Stimulated activated CD4-positive, alpha-beta T cell treated with anti-CD3 and anti-CD28 coated beads, Interleukin-12 subunit alpha, Interleukin-12 subunit beta, amount 100 ng/mL, for 48 hours (primary cell): ENCODE measurements at regions not wholly inside any gene's neighbourhood (a gene's known extent, or its start where the extent isn't known, plus 50 kb on each side); places are given as distances from the start of the nearest gene placed in this dataset.
"Not testable (repeated sequence)": the region's sequence is repeated elsewhere in the genome, so short reads cannot be mapped to it uniquely, and the experiment has no call there.

Source experiments
- DNase-seq, 3 donors: peaks; one replicate each; pipeline ENCODE4 v3.0.0-alpha.2; 2020; ENCODE audit warnings: low read depth in 2 of 3, low spot score in 1 of 3

DNA sequence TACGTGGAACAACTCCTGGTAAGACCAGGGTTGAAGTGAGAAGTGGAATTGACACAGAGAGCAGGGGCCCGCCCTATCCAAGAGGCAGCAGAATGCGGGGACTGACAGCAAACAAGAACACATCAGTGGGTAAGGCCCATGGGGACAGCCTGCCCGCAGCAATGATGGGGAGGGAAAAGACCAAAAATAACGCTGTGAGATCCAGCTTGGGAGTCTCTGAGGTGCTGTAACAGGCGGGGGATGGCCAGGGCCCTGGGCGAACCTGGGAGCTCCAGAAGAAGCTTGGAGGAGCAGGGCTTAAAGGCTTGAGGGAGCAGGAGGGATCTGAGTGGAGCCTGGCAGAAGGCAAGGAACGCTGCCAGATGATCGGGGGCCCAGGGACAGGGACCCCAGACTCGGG, 173.4 kb downstream of the TMEM200C start:
- DNase-seq = no peak

DNA sequence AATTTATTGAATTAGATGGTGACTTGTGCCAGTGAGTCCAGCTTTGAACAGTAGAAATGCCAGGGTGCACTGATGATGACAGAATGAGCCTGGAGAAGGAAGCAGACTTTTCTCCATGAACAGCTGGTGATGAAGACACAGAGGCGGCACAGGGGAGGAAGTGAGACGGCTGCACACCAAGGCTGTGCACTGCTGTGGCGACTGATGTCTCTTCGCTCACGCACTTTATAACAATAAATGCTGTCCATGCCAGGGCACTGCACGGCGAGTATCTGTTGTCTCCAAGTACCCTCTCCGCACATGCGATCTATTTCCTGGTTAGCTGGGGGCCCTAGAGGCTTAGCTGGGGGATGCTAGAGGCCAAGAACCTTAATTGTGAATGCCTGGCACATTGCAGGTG, 175.2 kb downstream of the TMEM200C start:
- DNase-seq = no peak

DNA sequence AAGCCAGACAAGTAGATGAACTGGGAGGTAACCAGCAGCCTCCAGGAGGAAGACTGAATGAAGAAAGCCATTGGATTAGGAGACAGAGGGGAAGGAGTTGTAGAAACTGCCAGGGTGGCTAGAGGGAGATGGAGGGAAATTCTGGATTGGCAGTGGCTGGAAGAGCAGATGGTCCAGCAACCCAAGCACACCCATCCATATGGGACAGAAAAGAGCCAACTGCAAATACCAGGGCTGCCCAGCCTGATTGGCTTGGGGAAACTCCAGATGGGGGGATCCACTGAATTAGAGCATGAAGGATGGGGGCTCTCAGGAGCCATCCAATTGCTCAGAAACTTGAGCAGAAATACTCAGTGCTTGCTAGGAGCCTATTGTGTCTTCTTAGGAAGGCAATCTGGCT, 173.5 kb upstream of the EPB41L3 start:
- DNase-seq = no peak

DNA sequence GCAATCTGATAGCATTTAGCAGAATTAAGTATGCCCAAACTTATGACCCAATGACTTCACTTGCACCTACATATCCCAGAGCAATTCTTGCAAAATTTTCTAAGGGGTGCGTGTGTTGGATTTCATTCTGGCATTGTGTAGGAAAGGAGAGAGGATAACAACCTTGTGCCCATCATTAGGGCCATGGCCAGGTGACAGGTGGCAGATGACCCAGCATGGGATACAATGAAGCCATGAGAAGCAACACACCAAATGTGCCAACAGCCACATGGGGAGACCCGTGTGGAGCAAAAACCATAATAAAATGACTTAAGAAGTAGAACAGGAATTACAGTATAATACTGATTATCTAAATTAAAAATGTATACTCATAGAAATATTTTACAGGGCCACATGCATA, 166.9 kb upstream of the EPB41L3 start:
- no peak for DNase-seq

DNA sequence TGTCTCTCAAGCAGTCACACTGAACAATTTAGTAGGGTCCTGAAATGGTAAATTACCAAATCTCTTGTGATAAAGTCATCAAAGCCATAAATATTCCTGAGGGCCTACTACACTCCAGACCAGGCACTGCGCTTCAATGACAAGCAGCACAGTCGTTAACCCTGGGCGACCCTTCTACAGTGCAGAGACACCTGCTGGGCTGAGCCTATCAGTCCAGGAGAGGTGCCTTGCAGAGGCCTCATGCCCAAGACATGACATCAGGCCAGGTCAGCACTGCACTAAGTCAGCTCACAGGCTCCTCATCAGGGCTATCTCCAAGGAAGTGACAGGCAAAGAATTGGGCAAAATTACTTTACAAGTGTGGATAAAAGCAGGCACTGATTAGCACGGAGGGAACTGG, 166.4 kb upstream of the EPB41L3 start:
- no peak for DNase-seq

DNA sequence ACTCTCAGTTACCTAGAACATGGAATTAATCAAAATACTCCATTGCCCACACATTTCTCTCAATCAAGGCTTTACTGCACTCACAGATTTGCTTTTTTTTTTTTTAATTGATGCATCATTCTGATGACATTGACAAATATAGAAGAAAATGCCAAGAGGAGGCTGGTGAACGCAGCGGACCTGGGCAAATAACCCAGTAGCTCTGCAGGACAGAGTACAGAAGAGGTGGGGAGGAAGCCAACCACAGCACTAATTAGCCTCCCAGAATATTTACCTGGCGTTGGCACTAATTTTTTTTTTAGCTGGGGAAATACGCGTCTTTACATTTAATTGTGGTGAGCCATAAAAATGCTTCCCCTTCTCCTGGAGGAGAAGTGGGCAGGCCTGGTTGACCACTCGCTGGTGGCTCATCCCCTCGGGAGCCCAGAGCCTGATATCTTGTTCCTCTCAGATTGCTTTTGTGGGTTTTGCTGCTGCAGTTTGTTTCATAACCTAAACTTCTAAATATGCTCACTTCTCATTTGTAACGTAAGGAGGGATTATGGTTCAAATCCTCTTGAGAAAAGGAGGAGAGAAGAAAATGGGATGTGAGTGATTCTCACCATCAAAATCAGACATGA, 165.8 kb upstream of the EPB41L3 start:
- no peak for DNase-seq

DNA sequence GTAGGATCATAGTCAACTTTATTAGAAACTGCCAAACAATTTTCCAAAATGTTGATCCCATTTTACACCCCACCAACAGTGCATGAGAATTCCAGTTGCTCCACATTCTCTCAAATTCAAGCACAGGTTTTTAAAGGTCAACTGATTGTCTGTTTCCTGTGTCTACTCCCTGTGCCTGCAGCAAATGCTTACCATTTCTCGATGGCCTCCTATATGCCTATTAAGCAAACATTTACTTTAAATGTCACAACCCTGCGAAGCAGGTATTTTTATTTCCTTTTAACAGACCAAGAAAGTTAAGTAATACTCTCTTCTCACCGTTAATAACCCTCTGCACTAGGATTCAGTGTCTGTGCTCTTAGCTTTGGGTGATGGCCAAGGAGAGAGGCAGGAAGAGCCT, 163.8 kb upstream of the EPB41L3 start:
- DNase-seq = no peak

DNA sequence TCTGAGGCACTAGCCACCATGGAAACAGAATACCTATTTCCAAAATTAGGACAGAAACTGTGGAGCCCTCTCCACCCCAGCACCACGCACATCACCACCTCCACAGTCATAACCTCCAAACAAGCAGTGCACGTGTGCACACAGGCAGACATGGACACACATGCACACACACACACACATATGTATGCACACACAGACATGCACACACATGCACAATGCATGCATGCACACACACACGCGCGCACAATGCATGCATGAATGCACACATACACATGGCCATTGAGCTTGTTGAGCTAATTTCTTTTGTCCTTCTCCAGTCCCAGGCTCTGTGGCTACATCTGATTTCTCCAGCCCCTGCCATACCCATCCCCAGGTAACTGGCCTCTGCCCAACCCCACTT, 161.6 kb upstream of the EPB41L3 start:
- DNase-seq = no peak

DNA sequence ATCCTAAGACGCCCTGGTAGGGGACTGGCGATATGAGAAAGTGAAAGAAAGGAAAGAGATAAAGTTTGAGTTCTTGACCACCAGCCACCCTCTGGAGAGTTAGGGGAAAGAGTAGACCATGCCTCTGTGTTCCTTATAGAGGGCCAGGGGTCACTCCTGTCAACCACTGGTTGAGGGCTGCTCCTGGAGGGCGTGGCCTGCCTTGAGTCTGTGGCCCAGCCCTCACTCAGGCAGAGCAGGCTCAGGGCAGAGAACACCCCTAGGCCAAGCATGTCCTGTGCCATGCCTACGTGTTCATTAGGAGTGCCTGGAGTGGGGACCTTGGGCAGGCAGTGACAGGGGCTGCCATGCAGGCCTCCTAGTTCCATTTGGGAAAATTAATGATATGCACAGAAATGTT, 161.1 kb upstream of the EPB41L3 start:
- no peak for DNase-seq

DNA sequence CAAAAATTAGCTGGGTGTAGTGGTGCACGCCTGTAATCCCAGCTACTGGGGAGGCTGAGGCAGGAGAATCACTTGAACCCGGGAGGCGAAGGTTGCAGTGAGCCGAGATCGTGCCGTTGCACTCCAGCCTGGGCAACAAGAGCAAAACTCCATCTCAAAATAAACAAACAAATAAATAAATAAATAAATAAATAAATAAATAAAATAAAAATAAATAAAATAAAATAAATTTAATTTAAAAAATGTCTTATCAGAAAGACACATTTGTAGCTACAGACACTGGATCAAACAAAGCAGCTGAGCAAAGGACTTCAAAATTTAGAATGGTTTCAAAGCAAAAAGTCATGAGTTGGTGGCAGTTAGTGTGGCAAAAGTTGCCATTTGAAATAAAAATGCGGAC, 158.2 kb upstream of the EPB41L3 start:
- not testable (repeated sequence) for DNase-seq

DNA sequence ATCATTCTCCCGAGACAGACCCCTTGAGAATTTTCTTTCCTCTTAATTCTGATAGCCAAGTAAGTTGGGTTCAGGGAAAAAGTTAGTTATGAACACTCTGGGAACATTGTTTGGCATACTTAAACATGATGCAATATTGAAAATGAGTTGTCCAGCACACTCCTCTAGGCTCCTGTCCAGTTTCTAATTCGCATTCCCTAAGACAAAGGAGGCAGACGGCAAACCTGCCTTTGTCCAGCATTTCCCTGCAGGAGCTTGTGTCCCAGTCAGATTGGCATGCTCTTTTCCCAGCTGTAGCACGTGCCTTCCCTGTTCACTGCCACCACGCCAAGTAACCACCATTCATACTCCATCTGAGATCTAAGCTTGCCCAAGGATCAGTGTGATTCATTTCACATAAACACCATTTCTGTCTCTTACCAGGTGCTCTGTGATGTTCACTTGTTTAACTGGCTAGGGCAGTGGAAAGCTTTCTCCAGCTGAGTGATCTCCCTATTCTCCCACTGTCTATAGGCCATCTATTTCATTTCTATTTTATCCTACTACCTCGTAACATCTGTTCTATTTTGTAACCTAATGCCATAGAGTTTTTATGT, 150.0 kb upstream of the EPB41L3 start:
- no peak for DNase-seq

DNA sequence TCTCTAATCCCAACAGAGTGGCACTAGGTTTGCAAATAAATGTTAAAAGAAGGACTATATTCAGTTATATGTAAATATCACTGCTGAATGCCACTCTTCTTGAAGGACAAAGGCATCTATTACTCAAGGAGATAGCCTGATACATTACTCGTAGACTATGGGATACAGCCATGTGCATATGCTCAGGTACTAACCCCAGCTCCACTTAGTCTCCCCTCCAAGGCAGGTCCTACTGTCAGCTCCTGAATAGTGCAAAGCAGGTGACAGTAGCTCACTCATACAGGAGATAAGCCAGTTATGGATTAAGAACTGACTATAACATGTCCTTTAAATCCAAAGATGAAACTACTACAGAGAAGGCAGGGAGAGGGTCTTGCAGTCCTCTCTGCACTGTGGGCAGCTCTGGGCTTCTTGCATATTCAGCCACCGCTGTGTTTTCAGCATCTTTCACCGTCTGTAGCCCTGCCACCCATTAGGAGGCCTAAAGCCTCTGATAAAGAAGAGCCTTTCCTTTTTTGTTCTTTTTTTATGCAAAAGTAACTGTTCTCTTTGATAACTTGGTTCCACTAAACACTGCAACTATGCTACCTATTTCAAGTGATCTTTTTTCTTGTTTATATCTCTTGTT, 135.1 kb upstream of the EPB41L3 start:
- no peak for DNase-seq

DNA sequence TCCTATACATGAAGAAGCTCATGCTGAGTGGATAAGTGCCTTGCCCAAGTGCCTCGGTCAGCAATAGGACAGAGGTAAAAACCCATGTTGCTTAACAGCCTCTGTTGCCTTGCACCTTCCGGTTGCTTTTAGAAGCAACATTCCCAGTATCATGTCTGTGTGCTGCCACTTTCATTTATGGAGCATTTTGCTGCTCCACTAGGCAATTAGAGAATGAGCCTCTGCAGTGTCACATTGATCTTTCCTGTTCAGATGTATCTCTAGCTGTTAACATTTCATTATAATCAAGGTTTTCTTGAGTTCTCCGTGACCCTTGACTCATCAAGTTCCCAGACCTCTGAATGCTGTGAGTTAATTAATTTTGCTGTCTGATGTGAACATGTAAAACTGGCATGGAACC, 134.5 kb upstream of the EPB41L3 start:
- DNase-seq = no peak

DNA sequence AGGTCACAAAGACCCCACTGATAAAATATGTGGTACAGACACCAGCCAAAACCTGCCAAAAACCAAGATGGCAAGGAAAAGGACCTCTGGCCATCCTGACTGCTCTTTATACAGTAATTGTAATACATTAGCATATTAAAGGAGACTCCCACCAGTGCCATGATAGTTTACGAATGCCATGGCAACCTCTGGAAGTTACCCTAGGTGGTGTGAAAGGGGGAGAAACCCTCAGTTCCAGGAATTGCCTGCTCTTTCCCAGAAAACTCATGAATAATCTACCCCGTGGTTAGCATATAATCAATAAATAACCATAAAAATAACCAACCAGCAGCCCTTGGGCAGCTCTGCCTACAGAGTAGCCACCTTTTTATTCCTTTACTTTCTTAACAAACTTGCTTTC, 129.8 kb upstream of the EPB41L3 start:
- DNase-seq = no peak

DNA sequence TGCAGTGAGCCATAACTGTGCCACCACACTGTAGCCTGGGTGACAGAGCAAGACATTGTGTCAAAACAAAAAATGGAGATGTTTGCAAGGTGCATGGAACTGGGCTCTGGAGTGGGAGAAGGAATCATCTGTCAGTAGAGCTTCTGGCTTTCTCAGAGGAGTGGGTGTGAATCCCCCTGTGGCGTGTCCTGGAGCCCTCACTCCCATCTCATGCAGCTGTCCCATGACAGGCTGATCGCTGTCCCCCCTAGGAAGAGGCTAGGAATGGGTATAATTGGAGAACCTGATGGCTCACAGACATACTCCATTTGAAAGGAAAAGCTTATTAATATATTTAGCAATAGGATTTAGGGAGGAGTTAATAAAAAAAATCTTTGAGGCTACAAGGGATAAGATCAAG, 125.8 kb upstream of the EPB41L3 start:
- DNase-seq = no peak

DNA sequence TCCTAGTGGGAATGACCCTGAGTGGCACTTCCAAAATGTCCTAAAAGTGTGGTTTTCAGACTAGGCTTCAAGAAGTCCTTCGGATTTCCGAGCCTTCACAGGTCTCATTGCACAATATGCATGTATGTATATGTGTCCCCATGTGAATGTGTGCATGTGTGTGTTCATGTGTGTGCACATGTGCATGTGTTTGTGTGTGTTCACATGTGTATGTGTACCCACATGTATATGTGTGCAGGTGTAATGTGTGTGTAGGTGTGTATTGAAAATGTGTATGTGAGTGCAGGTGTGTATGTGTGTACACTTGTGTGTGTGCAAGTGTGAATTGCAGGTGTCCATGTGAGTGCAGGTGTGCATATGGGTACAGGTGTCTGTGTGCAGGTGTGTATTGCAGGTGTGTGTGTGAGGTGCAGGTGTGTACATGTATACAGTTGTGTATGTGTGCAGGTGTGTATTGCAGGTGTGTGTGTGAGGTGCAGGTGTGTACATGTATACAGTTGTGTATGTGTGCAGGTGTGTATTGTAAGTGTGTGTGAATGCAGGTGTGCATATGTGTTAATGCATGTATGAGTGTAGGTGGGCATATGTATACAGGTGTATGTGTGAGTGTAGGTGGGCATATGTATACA, 124.4 kb upstream of the EPB41L3 start:
- no peak for DNase-seq

DNA sequence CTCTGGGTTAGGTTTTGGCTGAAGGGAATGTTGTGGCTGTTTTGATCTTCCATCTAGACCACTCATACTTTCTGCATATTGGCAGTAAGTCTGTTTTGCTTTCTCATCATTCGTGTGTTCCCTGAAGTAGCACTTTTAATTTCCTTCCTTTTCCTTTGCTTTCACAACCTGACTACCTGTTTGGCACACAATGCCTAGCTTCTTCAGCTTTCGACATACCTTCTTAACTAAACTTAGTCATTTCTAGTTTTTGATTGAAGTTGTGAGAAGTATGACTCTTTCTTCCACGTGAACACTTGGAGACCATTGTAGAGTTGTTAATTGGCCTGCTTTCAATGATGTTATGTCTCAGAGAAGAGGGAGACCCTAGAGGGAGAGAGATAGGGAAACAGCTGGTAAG, 123.6 kb upstream of the EPB41L3 start:
- DNase-seq = no peak

DNA sequence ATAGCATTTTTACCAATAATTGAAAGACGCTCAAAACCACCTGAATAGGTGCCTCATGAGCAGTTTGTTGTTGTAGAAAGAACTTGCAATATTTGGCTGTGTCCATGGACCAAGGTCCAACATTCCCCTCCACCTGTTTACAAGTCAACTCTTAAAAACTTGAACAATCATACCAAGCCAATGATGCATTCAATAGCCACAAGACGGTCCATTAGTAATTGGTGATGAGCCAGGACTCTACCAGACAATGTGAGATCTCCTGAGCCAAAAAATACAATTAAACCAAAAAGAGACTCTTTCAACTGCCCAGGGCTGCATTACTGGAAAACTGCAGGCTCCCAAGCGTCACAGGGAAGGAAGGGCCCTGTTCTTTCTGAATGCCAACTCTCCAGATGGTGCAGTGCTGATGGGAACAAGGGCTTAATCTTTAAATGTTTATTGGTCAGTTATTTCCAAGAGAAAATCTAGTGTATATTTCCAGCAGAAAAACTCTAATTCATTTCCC, 118.8 kb upstream of the EPB41L3 start:
- no peak for DNase-seq

DNA sequence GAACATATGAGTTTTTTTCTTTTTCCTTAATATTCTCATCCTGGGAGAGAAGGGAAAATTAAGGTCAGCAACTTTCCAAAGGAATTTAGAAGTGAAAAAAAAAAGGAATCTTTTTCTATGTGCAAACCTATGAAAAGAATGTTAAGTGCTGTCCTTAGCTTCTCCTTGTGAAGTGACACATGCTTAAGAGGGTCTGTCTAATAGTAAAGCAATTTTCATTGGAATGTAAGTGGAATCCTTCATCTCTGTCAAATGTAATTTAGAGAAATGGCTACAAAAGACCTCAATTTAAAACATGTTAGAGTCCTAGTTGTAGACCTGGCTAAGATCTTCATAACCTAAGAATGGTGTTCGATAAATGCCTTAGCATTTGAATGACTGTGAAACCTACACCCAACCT, 117.4 kb upstream of the EPB41L3 start:
- DNase-seq = no peak

DNA sequence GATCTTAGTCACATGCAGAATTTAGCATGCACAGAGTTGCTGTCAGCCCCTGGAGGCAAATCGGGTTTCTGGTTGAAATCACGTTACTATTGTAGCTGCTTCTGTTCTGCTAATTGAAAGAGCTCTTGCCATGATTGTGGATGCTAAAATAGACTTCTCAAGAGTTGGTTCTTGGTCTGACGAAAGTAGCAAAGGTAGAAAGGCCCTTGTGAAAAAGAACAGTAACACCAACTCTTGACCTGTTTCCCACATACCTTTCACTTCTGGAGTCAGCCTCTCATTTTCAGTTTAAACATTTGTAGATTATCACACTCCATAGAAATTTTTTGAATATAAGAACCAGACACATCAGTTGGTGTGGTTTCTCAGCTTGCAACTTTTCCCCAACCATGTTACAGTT, 110.0 kb upstream of the EPB41L3 start:
- DNase-seq = no peak

DNA sequence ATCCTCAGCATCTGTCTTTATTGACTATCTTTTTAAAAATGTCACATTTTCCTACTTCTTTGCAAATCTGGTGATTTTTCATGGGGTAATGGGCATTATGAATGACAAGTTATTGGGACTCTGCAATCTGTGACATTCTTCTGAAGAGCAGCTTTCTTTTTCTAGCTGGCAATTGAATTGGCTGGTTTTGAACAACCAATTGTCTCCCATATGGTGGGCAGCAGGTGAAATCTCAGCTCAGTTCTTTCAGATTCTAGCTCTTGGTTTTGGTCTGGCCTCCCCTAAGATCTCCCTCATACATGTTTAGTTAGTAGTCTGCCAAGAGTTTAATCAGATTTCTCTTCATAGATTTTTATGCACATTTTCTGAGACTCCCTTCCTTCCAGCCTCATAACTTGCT, 107.9 kb upstream of the EPB41L3 start:
- DNase-seq = no peak

DNA sequence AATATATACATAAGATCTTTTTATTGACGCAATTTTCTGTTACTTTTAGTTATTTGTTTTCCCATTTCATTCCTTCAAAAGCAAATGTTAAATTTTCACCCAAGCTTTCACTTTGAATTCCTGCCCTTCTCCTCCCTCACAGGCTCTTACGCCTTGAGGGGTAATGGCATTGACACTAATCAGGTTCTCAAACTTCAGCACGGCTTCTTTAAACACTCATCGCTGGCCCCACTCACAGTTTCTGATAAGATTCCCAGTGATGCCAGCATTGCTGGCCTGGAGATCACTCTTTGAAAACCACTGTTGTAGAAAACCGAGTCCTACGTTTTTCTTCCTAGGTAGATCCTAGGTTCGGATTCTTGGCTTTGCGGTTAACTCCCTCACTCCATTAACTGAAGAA, 105.6 kb upstream of the EPB41L3 start:
- no peak for DNase-seq
